Sigmoid colon (tissue), 4 donors: ENCODE measurements at regions not wholly inside any gene's neighbourhood (a gene's known extent, or its start where the extent isn't known, plus 50 kb on each side); places are given as distances from the start of the nearest gene placed in this dataset.

Experiments
- CTCF ChIP-seq, 4 experiments: fragments of 450-650 bp in 3 of 4; fragments of 200-600 bp in 1 of 4; IDR thresholded peaks; one replicate each; pipeline ENCODE4 v1.5.1; 2016 to 2019; ENCODE audit warnings: antibody characterized with exemption in 4 of 4, mild to moderate bottlenecking in 3 of 4, moderate library complexity in 2 of 4
- EP300 ChIP-seq, 4 donors: sonication (generic); formaldehyde crosslinking; IDR thresholded peaks; one replicate each; pipeline ENCODE4 v1.6.1; 2017; ENCODE audit warnings: antibody characterized with exemption in 4 of 4
- POLR2AphosphoS5 ChIP-seq, 4 donors: sonication (generic); formaldehyde crosslinking; IDR thresholded peaks; one replicate each; pipeline ENCODE4 v1.6.1; 2017; ENCODE audit warnings: antibody characterized with exemption in 4 of 4

- TF ChIP-seq EP300 (IDR thresholded peaks at IDR 0.05) (no peak), CTCF (IDR thresholded peaks at IDR 0.05) (no peak), POLR2AphosphoS5 (IDR thresholded peaks at IDR 0.05) (no peak)
These were observed 110.7 kb upstream of the NABP1 start for GRCh38 chr2:191567206-191567605.
